DMS114 treated with DMSO at 0.1 percent for 48 hours (cell line): ENCODE measurements at regions not wholly inside any gene's neighbourhood (a gene's known extent, or its start where the extent isn't known, plus 50 kb on each side); places are given as distances from the start of the nearest gene placed in this dataset.

Experiments used
- DNase-seq: peaks from one replicate; lab custom pipeline; 2025; ENCODE audit not compliant: unreplicated experiment; lab: John Stamatoyannopoulos, UW

GRCh38 chr22:47995264-47995627 is 1232.8 kb downstream of the TBC1D22A start:
- DNase-seq, result no peak

GRCh38 chr22:47994601-47995263 is 1232.3 kb downstream of the TBC1D22A start:
- no peak for DNase-seq

GRCh38 chr22:47994045-47994444 is 1231.6 kb downstream of the TBC1D22A start:
- no peak for DNase-seq

DNA sequence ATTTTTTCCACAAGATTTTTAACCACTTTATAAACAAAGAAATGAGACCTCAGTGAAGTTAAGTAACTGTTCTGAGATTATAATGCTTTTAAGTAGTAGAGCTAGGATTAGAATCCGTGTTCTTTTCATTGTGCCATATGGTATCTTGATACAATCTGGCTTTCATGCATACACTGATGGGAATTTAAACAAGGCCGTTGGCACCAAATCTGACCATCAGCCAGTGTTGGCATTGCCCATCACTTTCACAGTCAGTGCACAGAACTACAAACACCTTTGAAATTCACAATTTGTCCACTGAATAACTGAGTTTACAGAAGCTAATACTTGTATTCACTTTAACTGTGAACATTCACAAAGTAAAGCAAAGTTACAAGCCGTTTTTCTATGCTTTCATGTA is 1228.0 kb downstream of the TBC1D22A start:
- DNase-seq, result no peak

DNA sequence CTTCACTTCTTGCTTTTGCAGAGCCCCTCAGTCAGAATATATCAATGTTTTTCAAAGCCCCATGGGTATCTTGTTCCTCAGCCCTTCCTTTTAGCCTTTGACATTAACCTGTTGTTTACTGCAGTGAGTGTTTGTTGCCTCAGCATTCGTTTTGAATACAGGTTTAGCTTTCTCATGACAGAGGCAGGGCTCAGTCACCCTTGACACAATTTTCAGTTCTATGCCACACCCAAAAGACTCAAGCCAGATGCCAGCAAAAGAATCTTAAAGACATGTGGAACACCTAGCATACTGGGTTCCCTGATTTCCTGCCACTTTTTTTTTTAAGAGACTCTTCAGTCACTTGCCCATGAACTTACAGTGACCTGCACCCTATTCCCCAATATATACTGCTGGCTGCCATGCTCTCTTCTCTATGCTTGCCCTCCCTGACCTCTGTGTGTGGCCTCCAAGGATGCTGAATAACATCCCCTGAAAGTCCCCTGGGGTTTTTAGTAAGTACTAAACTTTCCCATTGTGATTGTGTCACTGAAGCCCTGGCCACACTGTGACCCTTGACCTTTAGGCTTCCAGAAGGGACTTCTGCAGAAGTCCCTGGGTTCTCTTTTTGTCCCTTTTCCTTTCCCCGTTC is 1225.5 kb downstream of the TBC1D22A start:
- no peak for DNase-seq

- no peak for DNase-seq
These were observed 1213.8 kb downstream of the TBC1D22A start for GRCh38 chr22:47976219-47976618.

DNA sequence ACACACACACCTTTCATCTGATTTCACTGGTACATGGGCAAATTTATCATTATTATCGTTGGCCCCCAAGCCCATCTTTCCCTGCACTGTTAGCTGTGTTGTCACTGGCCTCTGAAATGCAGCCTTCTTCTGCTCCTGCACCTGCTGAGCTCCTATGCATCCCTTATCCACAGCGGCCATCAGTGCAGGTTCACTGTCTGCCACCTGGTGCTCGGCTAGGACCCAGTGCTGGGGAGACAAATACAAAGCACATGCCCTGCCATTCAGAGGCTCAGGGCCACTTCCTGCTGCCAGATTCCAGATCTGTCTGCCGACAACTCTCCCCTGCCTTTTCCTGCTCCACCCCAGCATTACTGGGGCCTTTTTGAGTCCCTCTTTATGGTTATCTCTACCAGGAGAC is 1205.4 kb downstream of the TBC1D22A start:
- no peak for DNase-seq

GRCh38 chr22:47966316-47966715 is 1203.9 kb downstream of the TBC1D22A start:
- no peak for DNase-seq

DNA sequence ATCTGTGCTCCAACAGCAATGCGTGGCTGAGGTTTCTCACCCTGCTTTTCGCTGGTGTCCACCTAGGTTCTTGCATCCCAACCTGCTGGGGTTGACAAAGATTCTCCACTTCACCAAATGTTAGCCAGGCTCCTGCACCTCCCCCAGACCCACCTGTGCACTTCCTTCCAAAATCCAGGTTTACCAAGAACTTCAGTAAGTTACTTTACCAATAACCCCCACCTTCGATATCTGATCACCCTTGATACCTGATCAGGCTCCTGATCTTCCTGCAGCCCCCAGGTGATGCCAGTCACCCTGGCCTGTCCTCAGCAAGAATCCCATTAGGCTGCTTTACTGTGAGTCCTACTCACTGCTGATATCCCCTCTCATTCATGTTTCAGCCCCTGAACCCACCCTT is 1203.4 kb downstream of the TBC1D22A start:
- no peak for DNase-seq

GRCh38 chr22:47965066-47965465 is 1202.6 kb downstream of the TBC1D22A start:
- DNase-seq, result no peak

DNA sequence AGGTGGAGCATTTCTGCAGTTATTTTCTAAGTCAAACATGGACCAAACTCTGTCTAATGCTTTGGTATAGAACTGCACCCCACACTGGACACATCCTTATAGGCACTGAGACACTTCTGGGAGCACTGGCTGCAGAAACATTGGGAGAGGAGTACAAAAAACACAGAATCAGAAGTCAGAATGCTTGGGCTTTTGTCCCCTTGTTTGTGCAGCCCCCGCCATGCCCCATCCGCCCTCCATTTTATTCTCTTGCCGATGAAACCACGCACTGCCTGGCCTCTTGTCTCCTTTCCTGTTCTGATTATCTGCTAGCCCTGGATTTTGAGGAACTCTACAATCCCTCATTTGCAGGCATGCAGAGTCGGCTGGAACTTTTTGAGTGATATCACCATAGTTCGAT is 1201.2 kb downstream of the TBC1D22A start:
- DNase-seq, result no peak

DNA sequence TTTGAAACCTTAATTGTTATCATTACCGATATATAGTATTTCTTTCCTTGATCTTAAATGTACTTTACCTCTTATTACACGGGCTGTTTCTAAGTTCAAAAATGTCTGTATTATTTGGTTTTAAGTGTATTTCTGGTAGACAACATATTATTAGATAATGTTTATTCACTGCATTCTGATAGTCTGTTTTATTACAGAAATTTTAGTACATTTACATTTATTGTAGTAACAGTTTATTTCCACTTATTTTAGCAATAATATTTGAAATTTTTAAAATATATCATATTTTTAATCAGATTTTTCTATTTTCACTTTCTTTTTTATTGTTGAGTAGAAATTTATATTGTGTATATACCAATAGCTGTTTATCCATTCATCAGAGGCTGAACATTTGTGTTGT is 1195.2 kb downstream of the TBC1D22A start:
- no peak for DNase-seq

DNA sequence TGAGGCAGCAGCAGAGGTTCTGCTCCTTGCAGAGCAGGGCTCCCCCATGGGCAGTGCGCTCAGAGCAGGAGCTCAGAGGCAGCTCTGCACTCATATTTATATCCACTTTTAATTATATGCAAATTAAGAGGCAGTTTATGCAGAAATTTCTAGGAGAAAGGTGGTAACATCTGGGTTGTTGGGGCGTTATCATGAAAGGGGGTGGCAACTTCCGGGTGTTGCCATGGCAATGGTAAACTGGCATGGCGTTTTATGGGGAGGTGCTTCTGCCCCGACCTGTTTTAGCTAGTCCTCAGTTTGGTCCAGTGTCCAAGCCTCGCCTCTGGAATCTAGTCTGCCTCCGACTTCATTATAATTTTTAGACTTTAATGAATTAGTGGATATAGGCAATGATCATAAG is 1191.7 kb downstream of the TBC1D22A start:
- no peak for DNase-seq

DNA sequence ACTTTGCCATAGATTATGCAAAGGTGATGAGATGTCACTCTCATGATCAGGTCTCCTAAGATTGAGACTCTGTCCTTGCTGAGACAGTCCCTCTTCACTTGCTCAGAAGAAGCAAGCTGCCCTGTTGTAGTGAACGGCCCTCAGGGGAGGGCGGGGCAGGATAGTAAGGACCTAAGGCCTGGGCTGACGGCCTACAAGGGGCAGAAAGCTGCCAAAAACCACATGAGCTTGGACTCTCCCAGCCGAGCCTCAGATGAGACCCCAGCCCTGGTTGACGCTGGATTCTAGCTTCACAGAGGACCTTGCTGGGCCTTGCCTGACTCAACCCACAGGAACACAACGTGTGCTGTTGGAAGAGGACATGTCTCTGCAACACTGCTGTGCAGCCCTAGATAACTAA is 1182.5 kb downstream of the TBC1D22A start:
- no peak for DNase-seq

- no peak for DNase-seq
These were observed 1181.6 kb downstream of the TBC1D22A start for GRCh38 chr22:47943729-47944700.

GRCh38 chr22:47940211-47940610 is 1177.8 kb downstream of the TBC1D22A start:
- DNase-seq, result no peak

DNA sequence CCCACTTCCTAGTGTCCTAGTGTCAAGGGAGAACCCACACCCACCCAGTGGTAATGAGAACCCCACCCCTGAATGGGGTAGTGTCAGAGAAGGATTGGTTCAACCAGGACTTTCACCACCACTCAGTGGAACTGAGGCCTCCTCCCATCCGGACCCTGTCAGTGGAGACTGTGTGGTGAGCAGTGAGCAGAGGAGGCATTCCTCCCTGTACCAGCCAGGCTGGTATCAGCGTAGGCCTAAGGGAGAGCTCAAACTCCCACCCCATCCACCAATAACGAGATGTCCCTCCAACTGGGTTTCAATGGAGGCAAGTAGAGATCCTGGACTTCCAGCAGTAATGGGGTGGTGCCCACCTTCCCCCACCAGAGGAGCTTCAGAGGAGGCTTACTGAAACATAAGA is 1171.4 kb downstream of the TBC1D22A start:
- no peak for DNase-seq

DNA sequence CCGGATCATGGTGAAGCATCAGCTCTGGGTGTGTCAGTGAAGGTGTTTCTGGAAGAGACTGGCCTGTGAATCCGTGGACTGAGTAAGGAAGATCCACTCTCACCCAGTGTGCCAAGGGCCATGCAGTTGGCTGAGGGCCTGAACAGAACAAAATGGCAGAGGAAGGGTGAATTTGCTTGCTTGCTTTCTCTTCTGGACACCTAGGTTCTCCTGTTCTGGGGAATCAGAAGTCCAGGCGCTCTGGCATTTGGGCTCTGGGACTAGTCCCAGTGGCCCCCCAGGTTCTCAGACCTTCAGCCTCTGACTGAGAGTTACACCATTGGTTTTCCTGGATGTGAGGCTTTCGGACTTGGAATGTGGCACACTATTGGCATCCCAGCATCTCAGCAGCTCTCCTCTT is 1170.8 kb downstream of the TBC1D22A start:
- no peak for DNase-seq

DNA sequence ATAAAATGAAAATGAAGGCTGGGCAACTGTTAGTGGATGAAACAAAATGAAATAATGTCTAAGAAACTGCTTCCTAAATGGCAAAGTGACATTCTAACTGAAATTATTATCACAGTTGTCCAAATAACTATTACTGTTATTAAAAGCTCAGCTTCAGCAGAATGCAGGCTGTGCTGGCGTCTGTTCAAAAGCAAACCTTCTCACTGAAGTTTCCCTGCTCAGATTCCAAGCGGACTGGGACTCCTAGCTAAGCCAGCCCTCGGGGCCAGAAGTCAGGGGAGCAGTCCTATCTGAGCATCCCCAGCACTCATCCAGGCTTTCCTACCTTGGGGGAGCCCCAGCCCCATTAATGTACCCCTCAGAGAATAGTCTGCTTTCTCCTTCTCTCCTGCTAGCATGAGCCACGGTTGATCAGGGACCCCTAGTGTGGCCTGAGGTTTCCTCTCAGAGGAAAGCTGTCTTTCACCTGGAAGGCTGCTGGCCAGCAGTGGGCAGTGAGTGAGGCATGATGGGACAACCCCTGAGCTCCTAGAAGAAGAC is 1167.3 kb downstream of the TBC1D22A start:
- no peak for DNase-seq

GRCh38 chr22:47929073-47929472 is 1166.6 kb downstream of the TBC1D22A start:
- no peak for DNase-seq

- no peak for DNase-seq
These were observed 1166.2 kb downstream of the TBC1D22A start for GRCh38 chr22:47928631-47929030.
